ENCODE measurements at regions not wholly inside any gene's neighbourhood (a gene's known extent, or its start where the extent isn't known, plus 50 kb on each side); places are given as distances from the start of the nearest gene placed in this dataset.

- no peak for TF ChIP-seq POLR2A (IDR thresholded peaks at IDR 0.05; ENCODE audit: low read depth, low read length)
- TF ChIP-seq POLR2AphosphoS5 (IDR thresholded peaks at IDR 0.05; ENCODE audit: low read depth, low read length) = no peak
- TF ChIP-seq TAF1 (IDR thresholded peaks at IDR 0.05; ENCODE audit: low read depth, low read length) = no peak
- no peak for TF ChIP-seq SPI1 (IDR thresholded peaks at IDR 0.05; ENCODE audit: low read depth, low read length)
- TF ChIP-seq POU2F2 (IDR thresholded peaks at IDR 0.05; ENCODE audit: low read depth, low read length) = no peak
- no peak for TF ChIP-seq PAX5 (IDR thresholded peaks at IDR 0.05; ENCODE audit: insufficient read depth, low read length, severe bottlenecking)
These were observed 510.2 kb upstream of the GYPC start for GRCh38 chr2:126145752-126146151.
